ENCODE measurements at regions not wholly inside any gene's neighbourhood (a gene's known extent, or its start where the extent isn't known, plus 50 kb on each side); places are given as distances from the start of the nearest gene placed in this dataset.

DNA sequence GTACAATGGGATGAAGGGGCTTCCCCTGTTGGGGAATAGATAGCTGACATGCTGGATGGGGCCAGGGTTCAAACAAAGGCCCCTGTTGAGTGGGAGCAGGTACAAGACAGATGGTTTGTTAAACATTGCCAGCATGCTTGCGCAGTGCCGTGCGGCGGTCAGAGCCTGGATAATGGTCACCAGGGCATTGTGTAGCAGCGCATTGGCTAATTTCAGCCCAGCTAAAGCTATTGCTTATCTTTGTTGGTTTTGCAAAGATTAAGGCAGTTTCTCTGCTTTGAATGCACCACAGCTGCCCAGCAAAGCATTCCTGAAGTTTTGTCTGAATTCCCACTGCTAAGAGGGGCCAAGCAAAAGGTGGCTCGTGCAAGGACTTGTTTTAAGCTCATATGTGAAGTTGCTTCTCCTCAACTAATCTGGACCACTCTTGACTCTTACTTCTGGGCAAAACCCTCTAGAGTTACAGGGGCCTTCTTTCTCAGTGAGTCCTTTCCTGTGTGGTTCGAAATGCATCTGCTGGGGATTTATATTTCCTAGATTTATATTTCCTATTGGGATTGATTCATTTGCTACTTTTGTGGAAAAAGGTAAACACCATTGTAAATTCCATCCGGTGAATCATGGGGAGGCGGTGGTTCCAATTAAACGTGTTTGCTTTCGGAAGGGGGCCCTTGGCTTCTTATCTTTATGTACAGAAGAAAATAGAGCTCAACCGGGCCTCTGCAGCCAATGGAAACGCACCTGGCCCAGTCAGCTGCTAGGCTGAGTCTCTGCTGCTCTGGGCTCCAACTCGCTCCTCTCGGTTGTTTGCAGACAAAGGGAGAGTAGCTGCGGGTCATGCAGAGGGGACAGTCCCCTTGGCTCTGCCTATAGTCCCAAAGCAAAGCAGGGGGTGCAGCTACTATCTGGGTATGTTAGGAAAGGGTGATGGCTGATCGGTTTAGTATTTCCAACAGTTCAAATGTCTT, 72.1 kb downstream of the FOXA2 start:
- Mint-ChIP-seq H3K36me3 (no peaks in the 10 kb centered on the region), H3K27me3 (peaks cover 3% of the 10 kb centered on the region), H3K4me1 (ENCODE audit: low read depth) (no peaks in the 10 kb centered on the region), H3K27ac (no peak overlapping the region), H3K9me3 (ENCODE audit: low read depth) (no peaks in the 10 kb centered on the region), H3K4me3 (no peak overlapping the region)

DNA sequence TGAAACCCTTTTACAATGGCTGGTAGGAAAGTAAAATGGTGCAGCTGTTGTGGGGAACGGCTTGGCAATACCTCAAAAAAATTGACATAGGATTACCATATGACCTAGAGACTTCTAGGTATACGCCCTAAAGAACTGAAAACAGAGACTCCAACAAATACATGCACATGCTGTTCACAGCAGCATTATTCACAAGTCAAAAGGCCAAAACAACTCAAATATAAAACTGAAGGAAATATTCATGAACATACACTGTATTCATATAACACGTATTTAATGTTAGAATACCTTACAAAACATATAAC, 74.6 kb downstream of the FOXA2 start:
- H3K4me1 Mint-ChIP-seq (ENCODE audit: low read depth) = no peaks in the 10 kb centered on the region
- no peak overlapping the region for H3K27ac Mint-ChIP-seq
- H3K27me3 Mint-ChIP-seq = no peaks in the 10 kb centered on the region
- no peaks in the 10 kb centered on the region for H3K36me3 Mint-ChIP-seq
- no peak overlapping the region for H3K4me3 Mint-ChIP-seq
- H3K9me3 Mint-ChIP-seq (ENCODE audit: low read depth) = no peaks in the 10 kb centered on the region

DNA sequence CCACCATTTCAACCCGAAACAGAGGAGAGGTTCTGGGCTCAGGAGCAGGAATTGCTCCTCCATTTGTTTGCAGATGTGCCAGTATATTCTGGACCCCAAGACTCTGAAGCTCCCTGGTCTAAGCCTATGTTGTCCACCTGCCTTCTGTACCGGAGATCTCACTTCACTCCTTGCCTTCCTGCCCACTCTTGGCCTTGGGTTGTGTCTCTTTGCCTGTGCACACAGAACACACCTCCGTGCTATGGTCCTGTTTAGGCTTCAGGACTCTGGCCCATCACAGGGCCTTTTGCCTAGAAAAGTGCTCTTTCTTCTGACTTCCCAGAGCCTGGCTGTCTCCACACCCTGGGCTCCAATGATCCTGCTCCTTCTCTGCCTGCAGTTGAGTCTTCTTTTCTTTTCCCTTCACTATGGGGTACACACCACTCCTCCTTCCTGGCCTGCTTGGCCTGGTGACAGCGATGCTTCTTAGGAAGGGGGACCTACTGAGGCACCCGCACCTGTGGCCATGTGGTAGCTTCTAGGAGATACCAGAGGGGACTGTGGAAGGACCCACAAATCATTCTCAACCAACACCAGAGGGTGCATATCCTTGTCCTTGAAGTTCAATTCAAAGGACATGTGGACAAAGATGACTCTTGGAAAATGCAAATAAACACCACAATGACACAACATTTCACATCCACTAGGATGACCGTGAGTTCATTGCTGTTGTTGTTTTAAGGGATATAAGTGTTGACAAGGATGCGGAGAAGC, 75.1 kb downstream of the FOXA2 start:
- Mint-ChIP-seq H3K4me3 (no peak overlapping the region), H3K9me3 (ENCODE audit: low read depth) (no peaks in the 10 kb centered on the region), H3K36me3 (no peaks in the 10 kb centered on the region), H3K27me3 (no peaks in the 10 kb centered on the region), H3K27ac (no peak overlapping the region), H3K4me1 (ENCODE audit: low read depth) (no peaks in the 10 kb centered on the region)

DNA sequence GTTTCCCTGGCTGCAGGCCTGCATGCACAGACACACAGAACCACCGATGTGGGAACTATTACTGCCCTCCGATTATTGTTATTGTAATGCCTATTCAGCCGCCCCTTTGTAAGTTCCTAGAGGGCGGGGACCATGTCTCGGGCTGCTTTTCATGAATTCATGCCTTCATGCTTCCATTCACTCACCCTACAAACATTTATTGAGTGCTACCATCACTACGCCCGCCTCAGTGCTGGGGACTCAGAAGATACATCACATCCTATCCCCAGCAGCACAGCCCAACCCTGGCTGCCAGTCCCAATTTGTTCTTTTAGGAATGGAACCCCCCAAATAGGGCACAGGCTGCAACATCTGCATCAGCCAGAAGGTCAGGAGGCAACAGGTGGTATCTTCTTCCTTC, 75.9 kb downstream of the FOXA2 start:
- Mint-ChIP-seq H3K4me1 (ENCODE audit: low read depth) (no peaks in the 10 kb centered on the region), H3K27ac (no peak overlapping the region), H3K27me3 (no peaks in the 10 kb centered on the region), H3K9me3 (ENCODE audit: low read depth) (no peaks in the 10 kb centered on the region), H3K36me3 (no peaks in the 10 kb centered on the region), H3K4me3 (no peak overlapping the region)

DNA sequence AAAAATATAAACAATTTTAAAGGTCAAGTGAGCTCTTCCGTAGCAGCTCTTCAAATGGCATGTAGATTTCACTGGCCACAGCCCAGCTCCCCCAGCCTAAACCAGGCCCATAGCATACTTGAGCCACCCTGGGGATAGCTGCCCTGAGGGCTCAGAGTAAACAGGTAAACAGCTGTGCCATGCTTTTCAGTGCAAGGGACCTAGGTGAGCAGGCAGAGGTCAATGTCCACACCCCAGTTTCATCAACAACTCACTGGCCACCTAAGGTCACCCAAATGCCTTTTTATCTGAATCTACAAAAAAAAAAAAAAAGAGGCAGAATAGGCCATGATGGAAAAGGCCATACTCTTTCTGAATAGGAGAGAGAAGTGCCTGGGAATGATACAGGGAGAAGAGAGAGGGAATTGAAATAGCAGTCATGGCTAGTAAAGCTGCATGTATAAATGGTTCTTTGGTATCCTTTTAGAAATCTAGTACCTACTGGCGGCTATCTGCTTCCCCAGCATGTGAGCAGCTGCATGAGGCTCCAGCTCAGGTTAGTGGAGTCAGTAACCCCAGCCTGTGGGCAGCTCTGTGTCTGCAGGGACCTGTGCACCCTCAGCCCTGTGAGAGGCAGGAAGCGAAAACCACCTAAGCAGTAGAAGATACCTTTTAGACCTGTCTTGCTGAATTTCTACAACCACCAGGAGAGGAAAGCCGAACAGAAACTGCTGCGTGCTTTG, 77.0 kb downstream of the FOXA2 start:
- Mint-ChIP-seq H3K27me3 (no peaks in the 10 kb centered on the region), H3K27ac (no peak overlapping the region), H3K4me1 (ENCODE audit: low read depth) (no peaks in the 10 kb centered on the region), H3K36me3 (no peaks in the 10 kb centered on the region), H3K9me3 (ENCODE audit: low read depth) (no peaks in the 10 kb centered on the region), H3K4me3 (no peak overlapping the region)

DNA sequence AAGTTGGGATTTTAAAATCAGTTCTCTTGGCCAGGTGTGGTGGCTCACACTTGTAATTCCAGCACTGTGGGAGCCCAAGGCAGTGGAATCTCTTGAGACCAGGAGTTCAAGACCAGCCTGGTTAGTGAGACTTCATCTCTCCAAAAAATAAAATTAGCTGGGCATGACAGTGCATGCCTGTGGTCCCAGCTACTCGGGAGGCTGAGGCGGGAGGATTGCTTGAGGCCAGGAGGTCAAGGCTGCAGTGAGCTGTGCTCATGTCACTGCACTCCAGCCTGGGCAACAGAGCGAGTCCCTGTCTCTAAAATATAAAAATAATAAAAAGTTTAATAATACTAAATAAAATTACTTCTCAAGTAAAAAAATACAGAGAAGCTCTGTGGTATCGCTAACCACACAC, 77.5 kb downstream of the FOXA2 start:
- Mint-ChIP-seq H3K36me3 (no peaks in the 10 kb centered on the region), H3K27me3 (no peaks in the 10 kb centered on the region), H3K4me3 (no peak overlapping the region), H3K9me3 (ENCODE audit: low read depth) (no peaks in the 10 kb centered on the region), H3K4me1 (ENCODE audit: low read depth) (no peaks in the 10 kb centered on the region), H3K27ac (no peak overlapping the region)

DNA sequence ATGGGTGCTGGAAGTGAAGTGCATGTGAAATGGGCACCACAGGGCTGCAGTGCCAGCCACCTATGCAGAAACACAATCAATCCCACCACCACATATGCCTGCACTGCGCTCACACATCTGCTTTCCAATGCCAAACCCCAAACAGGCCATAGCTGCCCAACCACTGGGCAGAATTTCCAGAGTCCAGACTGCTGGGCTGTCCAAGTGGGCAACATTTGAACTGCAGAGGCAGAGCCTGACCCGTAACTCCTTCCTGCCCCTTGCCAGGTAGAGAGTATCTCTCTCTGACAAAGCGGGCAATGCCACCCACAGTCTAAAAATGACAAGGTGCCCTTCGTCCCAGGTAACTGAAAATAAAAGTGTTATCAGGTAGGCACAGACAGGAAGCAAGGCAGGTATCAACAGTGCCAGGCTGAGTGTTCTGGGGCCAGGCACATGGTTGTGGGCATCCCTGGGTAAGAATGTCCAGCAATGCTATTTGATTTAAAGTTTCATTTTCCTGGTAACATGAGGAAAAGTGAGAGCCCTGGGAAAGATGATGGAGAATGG, 79.5 kb downstream of the FOXA2 start:
- Mint-ChIP-seq H3K4me1 (ENCODE audit: low read depth) (no peaks in the 10 kb centered on the region), H3K9me3 (ENCODE audit: low read depth) (no peaks in the 10 kb centered on the region), H3K27me3 (no peaks in the 10 kb centered on the region), H3K36me3 (no peaks in the 10 kb centered on the region), H3K27ac (no peak overlapping the region), H3K4me3 (no peak overlapping the region)

DNA sequence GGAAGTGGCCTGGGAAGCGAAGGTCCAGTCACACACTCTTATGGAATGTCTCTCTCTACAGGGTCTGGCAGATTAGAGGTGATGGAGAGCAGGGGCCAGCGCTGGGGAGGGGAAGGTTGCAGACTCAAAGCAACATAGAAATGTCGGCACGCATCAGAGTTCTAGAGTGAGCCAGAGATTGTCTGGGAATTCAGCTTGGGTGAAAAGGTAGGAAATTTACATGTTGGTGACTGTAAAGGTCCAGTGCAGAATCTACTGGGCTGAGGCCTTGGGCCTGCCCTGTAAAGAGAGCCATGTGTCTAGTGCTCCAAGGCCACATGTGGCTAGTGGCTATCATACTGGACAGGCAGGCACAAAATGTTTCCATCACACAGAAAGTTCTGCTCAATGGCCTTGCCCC, 80.8 kb downstream of the FOXA2 start:
- H3K36me3 Mint-ChIP-seq = no peaks in the 10 kb centered on the region
- H3K27me3 Mint-ChIP-seq = no peaks in the 10 kb centered on the region
- H3K4me3 Mint-ChIP-seq = no peak overlapping the region
- no peaks in the 10 kb centered on the region for H3K9me3 Mint-ChIP-seq (ENCODE audit: low read depth)
- H3K27ac Mint-ChIP-seq = no peak overlapping the region
- H3K4me1 Mint-ChIP-seq (ENCODE audit: low read depth) = no peaks in the 10 kb centered on the region

DNA sequence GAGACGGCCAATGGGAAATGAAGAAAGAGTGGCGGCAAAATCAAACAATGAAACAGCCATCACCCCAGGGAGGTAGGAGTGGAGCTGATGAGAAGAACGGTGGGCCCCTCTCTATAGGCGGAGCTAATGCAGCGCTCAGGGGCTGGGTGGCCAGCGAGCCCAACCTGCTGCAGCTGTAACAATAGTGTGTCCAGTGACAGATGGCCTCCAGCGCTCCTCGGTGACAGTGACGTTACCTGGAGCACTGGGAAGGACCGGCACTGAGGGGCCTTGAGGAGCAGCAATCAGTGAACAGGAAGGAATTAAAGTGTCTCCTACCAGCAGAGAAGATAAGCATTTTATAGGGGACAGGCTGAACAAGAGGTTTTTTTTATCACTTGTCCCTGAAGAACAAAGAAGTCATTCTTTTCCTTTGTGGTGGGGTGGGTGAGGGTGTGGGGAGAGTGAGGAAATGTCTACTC, 81.6 kb downstream of the FOXA2 start:
- no peak overlapping the region for H3K27ac Mint-ChIP-seq
- no peaks in the 10 kb centered on the region for H3K9me3 Mint-ChIP-seq (ENCODE audit: low read depth)
- no peaks in the 10 kb centered on the region for H3K36me3 Mint-ChIP-seq
- H3K27me3 Mint-ChIP-seq = no peaks in the 10 kb centered on the region
- no peak overlapping the region for H3K4me3 Mint-ChIP-seq
- H3K4me1 Mint-ChIP-seq (ENCODE audit: low read depth) = no peaks in the 10 kb centered on the region

DNA sequence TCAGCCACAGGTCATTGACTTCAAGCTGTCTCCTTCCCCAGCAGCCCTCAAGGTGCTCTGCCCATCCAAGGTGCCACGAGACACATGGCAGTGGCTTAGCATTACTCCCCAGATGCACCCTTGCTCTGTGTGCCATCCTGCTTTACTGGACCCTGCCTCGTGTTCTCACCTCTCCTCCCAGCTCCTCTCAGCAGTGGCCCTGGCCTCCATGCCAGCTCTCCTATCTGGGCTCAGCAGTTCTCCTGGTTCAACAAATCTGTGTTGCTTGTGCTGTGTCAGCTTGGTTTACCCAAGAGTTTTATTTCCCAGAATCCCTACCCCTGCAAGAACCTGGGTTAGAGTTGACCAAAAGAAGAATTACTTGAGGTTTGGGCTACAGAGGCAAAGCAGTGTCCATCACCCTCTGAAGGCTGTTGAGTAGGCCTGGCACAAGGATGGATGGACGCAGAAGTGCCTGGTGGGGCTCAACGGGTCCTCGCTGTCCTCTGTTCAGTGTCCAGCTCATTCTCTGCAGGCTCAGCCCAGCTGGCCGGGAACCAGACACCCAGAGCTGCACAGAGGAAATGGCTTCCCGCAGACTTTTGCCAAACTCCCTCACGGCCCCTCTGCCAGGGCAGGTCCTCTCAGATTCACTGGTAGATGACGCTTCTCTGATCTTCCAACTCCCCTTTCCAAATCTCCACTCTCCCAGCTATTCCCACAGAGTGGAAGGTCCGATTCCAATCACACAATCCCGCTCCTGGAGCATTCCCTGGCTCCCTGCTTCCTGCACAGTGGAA, 82.6 kb downstream of the FOXA2 start:
- no peaks in the 10 kb centered on the region for H3K4me1 Mint-ChIP-seq (ENCODE audit: low read depth)
- H3K27me3 Mint-ChIP-seq = no peaks in the 10 kb centered on the region
- H3K36me3 Mint-ChIP-seq = no peaks in the 10 kb centered on the region
- H3K4me3 Mint-ChIP-seq = no peak overlapping the region
- H3K9me3 Mint-ChIP-seq (ENCODE audit: low read depth) = no peaks in the 10 kb centered on the region
- H3K27ac Mint-ChIP-seq = no peak overlapping the region

DNA sequence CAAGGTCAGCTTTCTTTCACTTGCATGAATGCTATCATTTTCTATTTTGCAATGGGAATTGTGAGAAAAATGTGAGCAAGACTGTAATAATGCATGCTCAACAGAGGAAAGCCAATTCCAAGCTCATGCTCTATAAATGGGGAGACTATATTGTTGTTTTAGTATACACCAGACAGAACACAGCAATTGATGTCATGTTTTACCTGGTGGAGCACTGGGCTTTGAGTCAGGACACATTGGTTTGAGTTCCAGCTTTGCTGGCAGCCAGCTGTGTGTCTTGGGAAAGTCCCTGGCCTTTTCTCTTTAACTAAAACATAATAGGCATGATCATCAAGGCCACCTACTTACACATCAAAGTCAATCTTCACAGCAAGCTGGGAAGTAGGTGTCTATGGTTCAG, 83.3 kb downstream of the FOXA2 start:
- Mint-ChIP-seq H3K36me3 (no peaks in the 10 kb centered on the region), H3K4me3 (no peak overlapping the region), H3K9me3 (ENCODE audit: low read depth) (no peaks in the 10 kb centered on the region), H3K4me1 (ENCODE audit: low read depth) (no peaks in the 10 kb centered on the region), H3K27ac (no peak overlapping the region), H3K27me3 (no peaks in the 10 kb centered on the region)

DNA sequence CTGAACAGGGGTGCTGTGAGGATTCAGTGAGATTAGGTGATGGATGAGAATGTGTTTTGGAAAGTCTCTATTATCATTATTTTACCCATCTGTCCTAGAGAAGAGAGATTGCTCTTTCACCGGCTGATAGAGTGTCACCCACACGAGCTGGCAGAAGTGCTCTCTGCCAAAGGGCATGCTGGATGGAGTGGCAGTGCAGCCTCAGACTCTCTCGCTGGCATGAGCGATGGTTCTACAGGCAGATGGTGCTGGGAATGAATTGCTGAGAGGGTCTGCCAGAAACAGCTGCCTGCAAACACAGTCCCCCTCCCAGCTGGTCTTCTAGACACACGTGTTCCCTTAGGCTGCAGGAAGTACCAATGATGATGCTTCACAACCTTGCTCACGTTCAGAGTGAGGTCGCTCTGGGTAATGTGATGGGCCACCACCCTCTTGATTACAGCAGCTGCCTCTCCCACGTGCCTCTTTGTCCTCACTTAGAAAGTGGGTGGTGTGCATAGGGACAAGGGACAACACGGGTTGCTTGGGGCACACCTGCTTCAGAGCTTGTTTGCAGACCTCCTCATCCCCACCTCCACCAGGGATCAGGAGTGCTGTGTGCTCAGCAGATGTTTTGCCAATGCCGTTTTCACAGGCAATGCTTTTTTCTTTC, 84.7 kb downstream of the FOXA2 start:
- Mint-ChIP-seq H3K36me3 (no peaks in the 10 kb centered on the region), H3K4me1 (ENCODE audit: low read depth) (no peaks in the 10 kb centered on the region), H3K9me3 (ENCODE audit: low read depth) (no peaks in the 10 kb centered on the region), H3K27ac (no peak overlapping the region), H3K27me3 (no peaks in the 10 kb centered on the region), H3K4me3 (no peak overlapping the region)

DNA sequence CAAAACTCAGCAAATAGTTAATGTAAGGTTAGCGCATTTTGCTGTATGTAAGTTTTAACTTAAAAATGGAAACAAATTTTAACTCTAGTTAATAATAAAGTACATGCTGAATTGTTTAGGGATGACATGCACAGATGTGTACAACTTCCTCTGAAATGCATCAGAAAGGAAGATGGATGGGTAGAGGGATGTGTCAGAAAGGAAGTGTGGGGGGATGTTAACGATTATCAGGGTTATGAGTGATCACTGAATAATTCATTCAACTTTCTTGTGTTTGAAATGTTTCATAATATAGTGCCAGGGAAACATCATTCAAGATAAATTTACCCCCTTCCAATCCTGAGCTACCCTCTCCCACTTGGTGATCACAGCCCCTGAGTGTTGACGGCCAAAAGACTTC, 87.6 kb downstream of the FOXA2 start:
- H3K36me3 Mint-ChIP-seq = no peaks in the 10 kb centered on the region
- no peaks in the 10 kb centered on the region for H3K9me3 Mint-ChIP-seq (ENCODE audit: low read depth)
- no peaks in the 10 kb centered on the region for H3K27me3 Mint-ChIP-seq
- H3K27ac Mint-ChIP-seq = no peak overlapping the region
- no peak overlapping the region for H3K4me3 Mint-ChIP-seq
- H3K4me1 Mint-ChIP-seq (ENCODE audit: low read depth) = no peaks in the 10 kb centered on the region

DNA sequence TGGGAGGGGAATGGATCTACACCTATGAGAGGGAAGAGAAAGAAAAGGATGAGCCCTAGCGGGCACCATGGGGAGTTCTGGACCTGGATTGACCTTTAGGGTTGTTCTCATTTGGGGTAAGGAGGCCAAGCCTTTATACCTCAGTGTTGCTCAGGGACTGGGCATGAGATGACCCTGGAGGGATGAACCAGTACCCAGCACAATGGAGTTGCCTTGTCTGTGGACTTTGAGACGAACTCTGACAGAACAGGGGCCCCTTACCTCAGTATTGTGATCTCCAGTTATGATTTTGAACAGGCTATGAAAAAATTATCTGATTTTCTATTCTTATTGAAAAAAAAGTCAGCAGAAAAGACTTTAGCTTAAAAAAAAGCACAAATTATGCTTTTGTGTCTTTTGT, 88.6 kb downstream of the FOXA2 start:
- H3K4me3 Mint-ChIP-seq = no peak overlapping the region
- no peaks in the 10 kb centered on the region for H3K4me1 Mint-ChIP-seq (ENCODE audit: low read depth)
- no peak overlapping the region for H3K27ac Mint-ChIP-seq
- no peaks in the 10 kb centered on the region for H3K9me3 Mint-ChIP-seq (ENCODE audit: low read depth)
- H3K36me3 Mint-ChIP-seq = no peaks in the 10 kb centered on the region
- H3K27me3 Mint-ChIP-seq = no peaks in the 10 kb centered on the region

All from activated naive CD8-positive, alpha-beta T cell (primary cell).